Trophoblast cell (in vitro differentiated cells and primary cell): ENCODE measurements at regions not wholly inside any gene's neighbourhood (a gene's known extent, or its start where the extent isn't known, plus 50 kb on each side); places are given as distances from the start of the nearest gene placed in this dataset.

Experiments
- DNase-seq, 2 donors: peaks; one replicate each; pipeline ENCODE4 v3.0.0-alpha.2; 2016
- H2AFZ ChIP-seq: 2 replicates; pipeline ENCODE4 v1.6.1; 2013; ENCODE audit warnings: low read length, moderate library complexity, mild to moderate bottlenecking; ENCODE audit not compliant: insufficient read depth, poor library complexity
- H2AK5ac ChIP-seq: 2 replicates; pipeline ENCODE4 v1.6.1; 2013; ENCODE audit warnings: mild to moderate bottlenecking, low read length
- H2BK120ac ChIP-seq: 2 replicates; pipeline ENCODE4 v1.6.1; 2013; ENCODE audit warnings: low read length, mild to moderate bottlenecking, moderate library complexity; ENCODE audit not compliant: insufficient read depth, poor library complexity
- H2BK12ac ChIP-seq: 2 replicates; pipeline ENCODE4 v1.6.1; 2013; ENCODE audit warnings: mild to moderate bottlenecking, low read length, moderate library complexity
- H2BK5ac ChIP-seq: 2 replicates; pipeline ENCODE4 v1.6.1; 2013; ENCODE audit warnings: low read length, low read depth, moderate library complexity, mild to moderate bottlenecking; ENCODE audit not compliant: poor library complexity
- H3K14ac ChIP-seq: 2 replicates; pipeline ENCODE4 v1.6.1; 2013; ENCODE audit warnings: mild to moderate bottlenecking, low read length
- H3K18ac ChIP-seq: 2 replicates; pipeline ENCODE4 v1.6.1; 2013; ENCODE audit warnings: mild to moderate bottlenecking, low read length
- H3K23ac ChIP-seq: 2 replicates; pipeline ENCODE4 v1.6.1; 2013; ENCODE audit warnings: low read length
- H3K27ac ChIP-seq: 2 replicates; pipeline ENCODE4 v1.5.1; 2013; ENCODE audit warnings: low read depth, mild to moderate bottlenecking, inconsistent platforms, low read length, moderate library complexity
- H3K27me3 ChIP-seq: 2 replicates; pipeline ENCODE4 v1.6.1; 2013; ENCODE audit warnings: inconsistent platforms, mild to moderate bottlenecking, low read length, moderate library complexity; ENCODE audit not compliant: insufficient read depth
- H3K36me3 ChIP-seq, 2 experiments: 1 replicate in 1 of 2; 2 replicates in 1 of 2; pipeline ENCODE4 v1.6.1; 2013; ENCODE audit warnings: low read length in 2 of 2, mild to moderate bottlenecking in 2 of 2, moderate library complexity in 1 of 2; ENCODE audit not compliant: insufficient read depth in 2 of 2, control insufficient read depth in 1 of 2
- H3K4ac ChIP-seq: 2 replicates; pipeline ENCODE4 v1.6.1; 2013; ENCODE audit warnings: low read depth, mild to moderate bottlenecking, low read length, moderate library complexity
- H3K4me1 ChIP-seq, 2 experiments: 1 replicate in 1 of 2; 2 replicates in 1 of 2; pipeline ENCODE4 v1.6.1; 2013; ENCODE audit warnings: low read length in 2 of 2, mild to moderate bottlenecking in 2 of 2, moderate library complexity in 1 of 2; ENCODE audit not compliant: insufficient read depth in 2 of 2, control insufficient read depth in 1 of 2
- H3K4me2 ChIP-seq: 2 replicates; pipeline ENCODE4 v1.6.1; 2013; ENCODE audit warnings: inconsistent platforms, mild to moderate bottlenecking, low read length, moderate library complexity
- H3K4me3 ChIP-seq: 2 replicates; pipeline ENCODE4 v1.5.1; 2013; ENCODE audit warnings: mild to moderate bottlenecking, low read depth, low read length, inconsistent platforms
- H3K79me1 ChIP-seq: one replicate; pipeline ENCODE4 v1.6.1; 2013; ENCODE audit warnings: low read length
- H3K79me2 ChIP-seq: 2 replicates; pipeline ENCODE4 v1.6.1; 2013; ENCODE audit warnings: low read length, mild to moderate bottlenecking; ENCODE audit not compliant: control insufficient read depth, insufficient read depth, poor library complexity
- H3K9ac ChIP-seq: 2 replicates; pipeline ENCODE4 v1.6.1; 2013; ENCODE audit warnings: mild to moderate bottlenecking, low read length
- H3K9me3 ChIP-seq: 2 replicates; pipeline ENCODE4 v1.6.1; 2013; ENCODE audit warnings: low read depth, mild to moderate bottlenecking, control low read depth, inconsistent platforms, low read length; ENCODE audit not compliant: insufficient read depth
- H4K12ac ChIP-seq: 2 replicates; pipeline ENCODE4 v1.6.1; 2013; ENCODE audit warnings: low read depth, mild to moderate bottlenecking, low read length, moderate library complexity
- H4K8ac ChIP-seq: 2 replicates; pipeline ENCODE4 v1.6.1; 2013; ENCODE audit warnings: low read depth, mild to moderate bottlenecking, low read length, moderate library complexity
- H4K91ac ChIP-seq: one replicate; pipeline ENCODE4 v1.6.1; 2013; ENCODE audit warnings: low read depth, mild to moderate bottlenecking, low read length, moderate library complexity
- WGBS: extraction: QIAGEN DNeasy Blood & Tissue Kit; methylation state at CpG from one replicate; pipeline ENCODE4 v1.1.7; 2013; ENCODE audit warnings: missing lambda C conversion rate; ENCODE audit not compliant: insufficient read length, insufficient coverage; ENCODE audit errors: extremely low coverage; 5-methylcytosine and 5-hydroxymethylcytosine counted together

DNA sequence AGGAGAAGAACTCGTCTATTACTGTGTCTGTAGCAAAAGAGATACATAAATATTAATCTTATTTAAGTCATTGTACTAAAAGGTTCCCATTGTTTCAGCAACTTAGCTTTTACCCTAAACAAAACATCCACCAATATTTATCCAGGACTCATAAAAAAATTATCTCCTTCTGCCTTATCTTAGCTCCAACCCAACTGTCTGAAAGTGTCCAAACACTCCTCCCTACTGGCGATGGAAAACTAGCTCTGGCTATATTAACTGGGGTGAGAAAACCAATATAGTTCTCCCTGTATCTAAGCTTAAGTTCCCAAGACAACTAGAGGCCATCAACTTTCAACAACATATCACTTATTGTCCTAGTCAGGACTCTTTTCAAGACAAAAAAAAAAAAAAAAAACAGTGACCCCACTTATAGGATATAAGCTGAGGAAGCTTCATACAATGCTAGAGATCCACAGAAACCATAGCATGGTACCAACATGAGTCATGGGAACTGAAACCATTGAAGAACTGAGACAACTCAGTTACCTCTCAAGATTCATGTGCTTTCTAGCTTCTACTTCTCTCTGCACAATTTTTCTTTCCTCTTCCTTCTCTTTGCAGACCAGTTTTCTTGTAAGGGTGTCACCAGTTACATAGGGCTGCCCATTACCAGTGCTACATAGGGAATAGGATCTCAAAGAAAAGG lies 150.7 kb upstream of the RASA1 start:
- Histone ChIP-seq H3K18ac (no peak overlapping the region), H3K27ac (no peak overlapping the region), H2AFZ (no peak overlapping the region), H2BK12ac (no peak overlapping the region), H2AK5ac (no peak overlapping the region), H3K4me2 (no peak overlapping the region), H3K9ac (no peak overlapping the region), H3K27me3 (no peaks in the 10 kb centered on the region), H4K8ac (no peak overlapping the region), H2BK5ac (no peak overlapping the region), H4K12ac (no peak overlapping the region), H3K36me3 (no peaks in the 10 kb centered on the region), H3K4me1 (peaks cover 2 to 6% of the 10 kb centered on the region in 2 experiments), H3K79me1 (peaks cover 8% of the 10 kb centered on the region), H3K4me3 (no peak overlapping the region), H2BK120ac (no peak overlapping the region), H3K4ac (no peak overlapping the region), H3K79me2 (no peaks in the 10 kb centered on the region), H3K9me3 (no peaks in the 10 kb centered on the region), H3K14ac (no peak overlapping the region), H3K23ac (no peak overlapping the region), H4K91ac (no peak overlapping the region)
- WGBS, result no CpG with 5 or more reads among the region's 2 CpGs
- no peak for DNase-seq

GRCh38 chr5:87119588-87119987 lies 148.1 kb upstream of the RASA1 start:
- H2AFZ ChIP-seq, result no peak overlapping the region
- whole genome bisulfite sequencing, result no CpG with 5 or more reads among the region's 3 CpGs
- DNase-seq, result no peak
- H3K27ac ChIP-seq, result no peak overlapping the region
- peak overlapping the region; percentile 22 for H3K9ac ChIP-seq
- peak overlapping the region; percentile 33 for H4K8ac ChIP-seq
- H3K79me2 ChIP-seq, result no peaks in the 10 kb centered on the region
- H3K9me3 ChIP-seq, result no peaks in the 10 kb centered on the region
- H3K79me1 ChIP-seq, result peaks cover 8% of the 10 kb centered on the region
- H2BK12ac ChIP-seq, result peak overlapping the region; percentile 80
- no peaks in the 10 kb centered on the region for H3K27me3 ChIP-seq
- H3K4me3 ChIP-seq, result peak overlapping the region; percentile 30
- peak overlapping the region; percentile 76 for H2BK120ac ChIP-seq
- no peaks in the 10 kb centered on the region for H3K36me3 ChIP-seq
- H3K4me2 ChIP-seq, result no peak overlapping the region
- H2BK5ac ChIP-seq, result peak overlapping the region; percentile 64
- peak overlapping the region; percentile 30 for H3K23ac ChIP-seq
- peak overlapping the region; percentile 45 for H3K14ac ChIP-seq
- H4K91ac ChIP-seq, result peak overlapping the region; percentile 89
- peak overlapping the region; percentile 45 for H2AK5ac ChIP-seq
- H3K18ac ChIP-seq, result peak overlapping the region; percentile 22
- H4K12ac ChIP-seq, result peak overlapping the region; percentile 11
- H3K4me1 ChIP-seq, result peaks cover 2 to 10% of the 10 kb centered on the region in 2 experiments
- peak overlapping the region; percentile 13 for H3K4ac ChIP-seq

DNA sequence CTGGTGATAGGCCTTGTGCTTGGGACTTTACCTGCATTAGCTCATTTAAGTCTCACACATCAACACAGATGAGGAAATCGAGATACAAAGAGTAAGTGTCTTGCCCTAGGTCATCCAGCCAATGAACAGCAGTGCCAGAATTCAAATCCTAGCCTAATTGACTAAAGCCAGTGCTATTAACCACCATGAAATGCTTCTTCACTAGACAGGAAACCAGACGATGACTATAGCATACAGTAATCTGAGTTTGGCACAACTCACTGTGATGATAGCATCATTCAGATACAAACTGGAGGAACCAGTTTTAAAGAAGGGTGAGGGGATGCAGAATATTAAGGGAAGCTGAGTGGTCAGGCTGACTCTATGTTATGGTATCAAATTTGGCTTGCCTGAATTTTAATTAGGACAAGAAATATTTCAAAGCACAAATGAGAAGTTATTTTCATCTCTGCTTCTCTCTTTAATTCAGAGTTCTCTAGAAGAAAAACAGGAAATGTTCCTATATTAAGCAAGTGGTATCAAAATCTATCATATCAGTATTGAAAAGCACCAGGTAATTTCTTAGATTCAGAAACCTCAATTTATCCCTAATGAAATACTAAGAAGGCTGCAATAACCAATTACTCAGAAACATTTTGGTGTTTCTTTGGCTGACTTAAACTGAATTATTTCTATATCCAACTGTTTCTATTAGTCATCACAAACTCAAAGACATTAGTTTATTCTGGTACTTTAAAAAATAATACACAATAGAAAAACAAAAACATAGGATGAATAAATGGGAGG lies 147.0 kb upstream of the RASA1 start:
- Histone ChIP-seq H3K27me3 (no peaks in the 10 kb centered on the region), H3K4ac (no peak overlapping the region), H3K23ac (no peak overlapping the region), H3K4me2 (no peak overlapping the region), H4K12ac (no peak overlapping the region), H2BK5ac (peak overlapping the region; percentile 86), H3K27ac (peak overlapping the region; percentile 90), H3K9me3 (no peaks in the 10 kb centered on the region), H3K36me3 (no peaks in the 10 kb centered on the region), H3K4me1 (peaks cover 2 to 10% of the 10 kb centered on the region in 2 experiments), H2BK120ac (peak overlapping the region; percentile 80), H2AK5ac (no peak overlapping the region), H3K9ac (no peak overlapping the region), H3K14ac (no peak overlapping the region), H3K18ac (no peak overlapping the region), H2AFZ (no peak overlapping the region), H3K79me2 (no peaks in the 10 kb centered on the region), H4K8ac (no peak overlapping the region), H4K91ac (no peak overlapping the region), H3K79me1 (peaks cover 8% of the 10 kb centered on the region), H3K4me3 (no peak overlapping the region), H2BK12ac (peak overlapping the region; percentile 87)
- peak; percentile 76 to 94 for DNase-seq
- no CpG with 5 or more reads among the region's 2 CpGs for WGBS

DNA sequence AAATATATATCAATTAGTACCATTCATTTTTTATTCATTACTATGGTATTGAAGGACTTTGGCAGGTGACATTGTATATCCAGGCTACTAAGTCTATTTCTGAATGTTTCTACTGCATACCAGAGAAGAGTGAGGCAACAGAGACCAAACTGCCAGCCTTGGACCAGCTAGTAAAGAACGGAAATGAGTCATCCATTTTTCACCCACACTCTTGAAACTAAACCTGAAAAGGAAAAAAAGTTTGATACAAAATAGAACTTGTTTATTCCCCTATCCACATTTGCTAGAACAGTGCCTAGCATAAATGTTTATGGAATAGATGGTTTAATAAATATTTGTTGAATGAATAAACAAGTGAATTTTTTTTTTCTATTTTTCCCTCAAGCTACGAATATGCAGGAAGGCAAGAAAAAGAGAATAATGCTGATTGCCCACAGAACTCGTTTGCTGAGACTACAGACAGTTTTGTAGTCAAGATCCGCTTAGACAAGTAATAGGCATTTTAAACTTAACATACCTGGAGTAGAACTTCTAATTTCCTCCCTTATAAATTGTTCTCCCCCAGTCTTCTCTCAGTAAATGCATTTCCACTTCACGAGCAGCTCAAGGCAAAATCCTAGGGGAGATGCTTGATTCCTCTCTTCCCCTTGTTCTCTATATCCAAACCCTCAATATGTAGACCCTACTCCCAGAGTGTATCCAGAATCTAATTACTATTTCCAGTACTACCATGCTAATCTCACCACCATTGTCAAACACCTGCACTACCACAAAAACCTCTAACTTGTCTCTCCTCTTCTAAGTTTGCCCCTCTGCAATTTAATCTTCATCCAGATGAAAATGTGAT lies 146.2 kb upstream of the RASA1 start:
- H3K79me1 ChIP-seq, result peaks cover 8% of the 10 kb centered on the region
- H4K91ac ChIP-seq, result no peak overlapping the region
- no peak overlapping the region for H3K23ac ChIP-seq
- no peaks in the 10 kb centered on the region for H3K27me3 ChIP-seq
- peaks cover 2 to 10% of the 10 kb centered on the region in 2 experiments for H3K4me1 ChIP-seq
- H2BK5ac ChIP-seq, result no peak overlapping the region
- no CpG with 5 or more reads among the region's 5 CpGs for WGBS
- H2BK12ac ChIP-seq, result no peak overlapping the region
- H3K4me3 ChIP-seq, result no peak overlapping the region
- no peak overlapping the region for H3K14ac ChIP-seq
- H3K9ac ChIP-seq, result no peak overlapping the region
- H3K4me2 ChIP-seq, result no peak overlapping the region
- no peaks in the 10 kb centered on the region for H3K36me3 ChIP-seq
- no peak overlapping the region for H3K4ac ChIP-seq
- H3K79me2 ChIP-seq, result no peaks in the 10 kb centered on the region
- no peak overlapping the region for H3K18ac ChIP-seq
- H2AK5ac ChIP-seq, result no peak overlapping the region
- no peak overlapping the region for H4K8ac ChIP-seq
- H3K27ac ChIP-seq, result peak overlapping the region; percentile 83
- peak; percentile 59 to 84 for DNase-seq
- H4K12ac ChIP-seq, result no peak overlapping the region
- H3K9me3 ChIP-seq, result no peaks in the 10 kb centered on the region
- H2BK120ac ChIP-seq, result peak overlapping the region; percentile 31
- H2AFZ ChIP-seq, result no peak overlapping the region
